SKM-1 (cell line): ENCODE measurements at regions not wholly inside any gene's neighbourhood (a gene's known extent, or its start where the extent isn't known, plus 50 kb on each side); places are given as distances from the start of the nearest gene placed in this dataset.

Experiments used
- DNase-seq: peaks from one replicate; lab custom pipeline; 2025; ENCODE audit not compliant: unreplicated experiment; lab: John Stamatoyannopoulos, UW

DNA sequence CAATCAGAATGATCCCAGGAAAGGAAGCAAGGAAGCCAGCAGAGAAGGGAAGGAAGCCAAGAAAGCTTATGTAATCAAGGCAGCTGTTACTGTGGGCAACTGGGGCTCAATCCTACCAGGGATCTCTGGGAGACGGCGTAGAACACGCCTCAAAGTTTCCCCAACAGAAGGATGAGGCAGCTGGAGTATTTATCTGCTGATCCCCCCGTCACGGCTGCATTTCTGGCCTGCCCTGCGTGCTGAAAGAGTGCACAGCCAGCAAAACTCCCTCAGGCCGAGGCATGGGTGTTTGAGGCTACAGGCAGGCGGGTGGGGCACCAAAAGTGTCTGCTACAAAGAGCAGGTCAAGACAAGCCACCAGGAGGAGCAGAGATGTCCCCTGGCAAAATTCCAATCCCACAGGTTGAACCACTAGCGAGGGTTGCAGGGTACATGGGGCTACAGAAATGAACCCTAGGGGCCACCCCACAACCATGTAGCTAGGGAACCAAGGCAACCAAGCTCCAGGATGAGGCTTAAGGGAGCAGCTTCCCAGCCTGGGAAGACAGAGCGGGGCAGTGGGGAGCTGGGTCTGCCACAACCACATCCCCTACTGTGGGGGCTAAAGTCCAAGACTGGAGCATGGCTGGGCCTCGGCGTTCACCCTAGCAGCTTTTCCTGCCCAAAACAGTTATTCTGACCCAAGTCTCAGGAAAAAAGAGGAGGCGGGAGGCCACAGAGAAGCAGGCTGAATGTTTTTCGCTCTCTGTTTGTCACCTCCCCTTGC, 113.4 kb downstream of the BCOR start:
- peak; percentile 2 for DNase-seq

DNA sequence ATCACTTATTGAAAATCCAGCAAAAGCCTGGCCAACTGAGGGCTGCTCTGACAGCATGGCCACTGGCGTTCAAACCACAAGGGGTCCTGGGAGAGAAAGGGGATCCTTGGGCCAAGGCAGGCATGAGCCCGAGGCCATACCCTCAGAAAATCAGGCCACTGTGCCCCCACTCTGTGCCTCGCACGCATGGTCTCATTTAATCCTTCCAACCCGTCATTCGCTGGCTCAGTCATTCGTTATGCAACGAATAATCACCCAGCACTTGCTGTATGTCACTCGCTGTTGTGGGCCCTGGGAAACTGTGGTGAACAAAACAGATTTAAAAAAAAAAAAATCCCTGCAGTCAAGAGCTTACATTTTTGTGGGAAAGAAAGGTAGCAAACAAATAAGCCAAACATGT, 112.7 kb downstream of the BCOR start:
- DNase-seq, result no peak

DNA sequence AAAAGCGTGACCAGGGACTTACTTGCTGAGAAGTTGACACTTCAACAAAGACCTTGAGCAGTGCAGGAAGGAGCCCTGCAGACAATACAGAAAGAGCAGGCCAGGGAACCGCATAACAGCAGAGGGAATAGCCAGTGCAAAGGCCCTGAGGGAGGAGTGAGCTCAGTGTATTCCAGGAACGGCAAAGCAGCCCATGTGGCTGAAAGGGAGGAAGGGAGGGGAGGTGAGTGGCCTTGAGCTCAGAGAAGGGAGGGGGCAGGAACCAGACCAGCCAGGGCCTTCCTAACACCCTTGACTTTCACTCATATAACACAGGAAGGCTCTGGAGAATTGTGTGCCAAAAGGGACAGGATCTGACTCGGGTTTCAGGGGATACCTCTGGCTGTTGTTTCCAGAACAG, 112.2 kb downstream of the BCOR start:
- no peak for DNase-seq

DNA sequence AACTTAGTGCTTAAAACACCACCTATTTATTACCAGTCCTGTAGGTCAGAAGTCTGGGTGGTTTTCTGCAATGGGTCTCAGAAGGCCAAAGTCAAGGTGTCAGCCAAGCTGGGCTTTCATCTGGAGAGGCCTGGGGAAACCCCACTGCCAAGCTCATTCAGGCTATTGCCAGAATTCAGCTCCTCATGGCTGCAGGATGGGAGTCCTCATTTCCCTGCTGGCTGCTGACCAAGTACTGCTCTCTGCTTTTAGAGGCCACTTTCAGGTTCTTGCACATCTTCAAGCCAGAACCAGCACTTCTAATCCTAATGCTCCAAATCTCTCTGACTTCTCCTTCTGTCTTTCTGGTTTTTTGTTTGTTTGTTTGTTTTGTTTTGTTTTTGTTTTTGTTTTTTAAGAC, 109.3 kb downstream of the BCOR start:
- DNase-seq, result no peak

DNA sequence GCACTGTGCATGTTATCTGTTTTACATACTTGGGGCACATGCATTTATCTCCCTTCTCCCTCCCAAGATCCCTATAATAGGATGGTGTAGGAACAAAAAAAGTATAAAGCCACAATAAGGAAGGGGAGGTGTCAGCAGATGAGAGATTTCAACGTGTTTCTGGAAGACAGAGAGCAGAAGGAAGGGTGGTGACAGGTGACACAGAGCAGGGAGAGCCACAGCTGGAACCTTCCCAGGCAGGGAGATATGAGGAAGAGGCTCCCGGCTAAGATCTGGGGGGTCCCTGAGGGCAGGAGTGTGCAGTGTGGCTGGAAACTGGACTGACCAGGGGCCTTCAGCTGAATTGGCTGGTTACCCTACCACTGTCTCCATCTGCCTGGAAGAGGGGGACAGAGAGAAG, 107.4 kb downstream of the BCOR start:
- no peak for DNase-seq

DNA sequence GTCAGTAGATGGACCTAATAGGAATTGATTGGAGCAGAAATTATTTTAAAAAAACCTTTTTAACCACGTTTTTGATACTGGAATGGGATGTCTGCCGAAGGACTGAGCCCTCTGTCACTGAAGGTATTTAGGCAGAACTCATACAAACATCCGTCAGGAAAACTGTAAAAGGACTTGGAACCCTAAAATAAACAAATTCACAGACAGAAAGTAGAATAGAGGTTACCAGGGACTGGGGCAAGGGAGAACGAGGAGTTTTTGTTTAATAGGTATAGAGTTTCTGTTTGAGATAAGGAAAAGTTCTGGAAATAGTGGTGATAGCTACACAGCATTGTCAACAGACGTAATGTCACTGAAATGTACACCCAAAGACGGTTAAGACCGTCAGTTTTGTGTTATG, 105.5 kb downstream of the BCOR start:
- DNase-seq, result no peak

DNA sequence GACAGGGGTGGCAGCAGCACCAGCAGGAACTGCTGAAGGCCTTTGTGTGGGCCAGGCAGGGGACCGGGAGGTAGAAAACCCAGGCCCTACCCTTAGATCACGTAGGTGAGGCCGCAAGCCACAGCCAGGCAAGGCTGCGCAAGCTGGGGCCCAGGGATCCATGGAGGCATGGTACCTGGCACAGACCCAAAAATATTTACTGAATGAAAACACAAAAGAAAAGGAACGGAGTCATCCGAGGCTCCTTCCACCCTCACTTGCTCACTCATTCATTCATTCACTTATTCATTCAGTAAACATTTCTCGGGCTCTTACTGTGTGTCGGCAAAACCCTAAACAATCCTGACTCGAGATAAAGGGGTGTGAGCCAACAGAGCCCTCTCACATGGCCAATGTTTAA, 102.3 kb downstream of the BCOR start:
- no peak for DNase-seq

DNA sequence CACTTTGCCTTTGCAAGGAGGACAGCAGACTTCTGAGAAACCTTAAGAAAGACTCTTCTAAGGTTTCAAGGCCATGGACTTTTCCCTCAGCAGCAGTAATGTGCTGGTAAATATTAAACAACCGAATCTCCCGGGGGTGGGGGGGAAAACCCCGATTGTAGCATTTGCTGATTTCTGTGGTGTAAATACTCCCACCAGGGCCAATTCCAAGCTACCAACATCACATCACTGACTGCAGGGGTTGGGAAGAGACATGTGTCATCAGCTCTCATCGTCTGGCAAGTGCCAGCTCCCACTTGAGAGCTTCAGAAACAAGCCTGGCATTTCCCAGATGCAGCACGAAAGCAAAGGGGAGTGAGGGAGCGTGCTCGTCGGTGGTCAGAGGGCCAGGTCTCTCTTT, 101.2 kb downstream of the BCOR start:
- no peak for DNase-seq

DNA sequence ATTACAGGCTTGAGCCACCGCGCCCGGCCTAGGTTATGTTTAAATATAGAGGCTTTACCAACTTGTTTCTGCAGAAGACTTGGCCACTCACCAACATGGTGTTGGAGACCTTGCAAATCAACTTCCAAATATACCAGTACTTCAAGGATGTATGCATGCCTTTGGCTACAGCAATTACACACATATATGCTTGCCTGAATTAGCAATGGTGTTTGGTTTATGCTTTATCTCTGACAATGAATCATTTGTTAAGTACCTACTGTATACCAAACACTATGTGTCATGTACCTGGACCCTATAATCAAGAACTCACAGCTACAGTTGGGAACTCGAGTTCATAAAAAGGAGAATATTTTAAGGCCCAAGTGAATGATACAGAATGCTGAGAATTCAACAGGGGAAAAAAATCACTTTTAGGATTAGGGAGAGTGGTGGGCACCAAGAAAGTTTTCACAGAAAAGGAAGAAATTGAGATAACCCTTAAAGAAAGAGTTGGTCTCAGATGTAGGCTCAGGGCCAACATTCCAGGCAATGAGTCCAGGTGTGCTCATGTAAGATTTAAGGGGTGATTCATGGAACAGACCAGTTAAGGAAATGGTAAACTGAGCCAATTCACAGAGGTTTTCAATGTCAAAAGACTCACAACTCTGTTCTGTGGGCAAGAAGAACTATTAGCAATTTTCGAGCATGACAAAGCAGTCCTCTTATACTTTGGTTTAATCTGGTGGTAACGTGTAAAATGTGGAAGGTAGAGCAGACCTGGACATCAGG, 98.9 kb downstream of the BCOR start:
- DNase-seq, result no peak
